GM18907 (cell line): ENCODE measurements at regions not wholly inside any gene's neighbourhood (a gene's known extent, or its start where the extent isn't known, plus 50 kb on each side); places are given as distances from the start of the nearest gene placed in this dataset.

Experiments used
- ATAC-seq: cut with Tn5 transposase; IDR thresholded peaks from one replicate; pipeline ENCODE4 v1.9.1; 2021; ENCODE audit warnings: mild to moderate bottlenecking, moderate library complexity; ENCODE audit not compliant: unreplicated experiment

DNA sequence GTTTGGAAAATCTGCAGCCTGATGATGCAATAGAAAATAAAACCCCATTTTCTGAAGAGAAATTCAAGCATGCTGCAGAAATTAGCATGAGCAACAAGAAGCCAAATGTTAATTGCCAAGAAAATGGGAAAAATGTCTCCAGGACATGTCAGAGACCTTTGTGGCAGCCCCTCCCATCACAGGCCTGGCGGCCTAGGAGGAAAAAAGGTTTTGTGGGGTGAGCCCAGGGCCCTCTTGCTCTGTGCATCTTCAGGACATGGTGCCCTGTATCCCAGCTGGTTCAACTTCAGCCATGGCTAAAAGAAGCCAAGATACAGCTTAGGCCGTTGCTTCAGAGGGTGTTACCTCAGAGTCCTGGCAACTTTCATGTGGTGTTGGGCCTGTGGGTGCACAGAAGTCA lies 775.5 kb upstream of the SEL1L start:
- ATAC-seq = no peak

DNA sequence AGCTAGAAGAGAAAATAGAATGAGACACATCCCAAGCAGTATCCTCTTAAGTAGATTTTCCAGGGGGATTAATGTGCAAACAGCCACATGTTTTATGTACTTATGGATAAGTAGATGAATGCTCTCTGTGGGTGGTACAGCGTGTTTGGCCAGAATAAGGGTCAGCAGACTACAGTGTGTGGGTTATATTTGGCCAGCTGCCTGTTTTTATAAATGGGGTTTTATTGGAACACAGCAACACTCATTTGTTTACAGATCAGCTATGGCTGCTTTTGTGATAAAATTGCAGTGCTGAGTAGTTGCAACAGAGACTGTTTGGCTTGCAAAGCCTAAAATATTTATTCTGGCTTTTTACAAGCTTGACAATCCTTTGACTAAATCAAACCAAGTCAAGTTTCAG lies 780.2 kb upstream of the SEL1L start:
- ATAC-seq = no peak

DNA sequence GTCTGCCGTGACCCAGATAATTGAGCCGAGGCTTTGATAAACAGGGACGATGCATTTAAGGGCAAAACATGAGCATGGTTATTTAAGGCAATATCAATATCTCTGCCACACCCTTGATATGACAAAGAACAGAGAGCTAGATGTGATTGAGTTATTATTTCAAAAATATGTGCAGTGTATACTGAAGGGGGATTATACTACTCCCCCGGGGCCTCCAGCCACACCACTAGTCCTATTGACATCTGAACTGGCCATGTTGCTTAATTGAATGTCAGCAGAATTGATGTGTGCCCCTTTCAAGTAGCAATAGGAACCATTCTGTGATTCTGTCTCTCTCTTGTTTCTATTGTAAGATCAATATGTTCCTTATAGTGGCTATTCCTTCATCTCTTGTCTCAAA lies 794.8 kb upstream of the SEL1L start:
- no peak for ATAC-seq

DNA sequence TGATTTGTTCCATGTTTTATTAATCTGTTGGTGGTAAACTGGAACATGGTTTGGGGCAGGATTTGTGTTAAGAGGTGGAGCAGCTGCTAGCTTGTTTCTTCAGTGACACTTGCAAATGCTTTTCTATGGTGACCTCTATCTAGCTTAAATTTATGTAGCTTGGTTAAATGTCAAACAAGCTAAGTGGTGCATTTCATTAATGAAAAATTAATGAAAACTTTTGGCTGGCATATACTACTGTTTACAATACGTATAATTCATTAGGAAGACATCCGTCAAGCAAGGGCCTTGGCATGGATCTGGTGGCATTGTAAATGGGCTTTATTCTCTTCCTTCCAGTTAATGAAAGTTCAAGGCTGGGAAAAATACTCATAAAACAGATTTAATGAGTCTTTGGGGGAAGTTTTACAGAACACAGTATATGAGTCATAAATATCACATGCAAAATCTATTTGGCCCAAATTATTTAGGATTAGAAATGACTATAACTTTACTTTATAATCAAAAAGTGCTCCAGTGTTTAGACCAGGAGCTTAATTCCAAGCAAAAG lies 807.7 kb upstream of the SEL1L start:
- ATAC-seq = no peak

DNA sequence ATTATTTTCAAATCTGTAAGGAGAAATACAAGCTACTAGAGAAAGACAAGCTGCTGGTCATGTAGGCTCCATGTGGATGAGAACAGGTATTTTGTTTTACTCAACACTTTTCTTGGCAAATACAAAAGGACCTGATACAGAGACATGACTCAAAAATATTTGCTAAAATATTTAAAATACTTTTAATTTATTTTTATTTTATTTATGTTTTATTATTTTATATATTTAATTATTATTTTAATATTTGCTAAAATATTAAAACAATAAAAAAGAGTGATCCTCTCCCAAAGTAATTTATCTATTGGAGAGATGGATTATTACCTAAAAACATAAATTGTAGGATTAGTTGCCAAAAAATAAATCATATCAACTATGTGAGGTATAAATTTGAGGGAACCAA lies 808.9 kb upstream of the SEL1L start:
- no peak for ATAC-seq

DNA sequence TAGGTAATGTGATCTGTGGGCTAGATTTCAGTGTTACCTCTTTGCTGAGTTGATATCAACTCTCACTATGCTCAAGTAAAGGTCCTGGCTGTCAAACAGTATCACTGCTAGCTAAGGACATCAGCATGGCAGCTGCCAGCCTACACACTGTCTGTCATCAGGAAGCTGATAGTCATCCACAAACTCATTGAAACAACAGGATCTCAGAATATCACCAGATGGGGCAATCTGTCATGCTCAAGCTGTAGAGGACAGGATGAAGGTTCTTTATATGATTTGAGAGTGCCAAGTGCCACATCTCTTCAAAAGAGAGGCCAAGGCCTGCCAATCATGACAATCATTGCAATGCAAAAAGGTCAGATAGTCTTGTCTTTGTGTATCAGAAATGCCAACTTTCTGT lies 811.5 kb upstream of the SEL1L start:
- ATAC-seq = no peak

DNA sequence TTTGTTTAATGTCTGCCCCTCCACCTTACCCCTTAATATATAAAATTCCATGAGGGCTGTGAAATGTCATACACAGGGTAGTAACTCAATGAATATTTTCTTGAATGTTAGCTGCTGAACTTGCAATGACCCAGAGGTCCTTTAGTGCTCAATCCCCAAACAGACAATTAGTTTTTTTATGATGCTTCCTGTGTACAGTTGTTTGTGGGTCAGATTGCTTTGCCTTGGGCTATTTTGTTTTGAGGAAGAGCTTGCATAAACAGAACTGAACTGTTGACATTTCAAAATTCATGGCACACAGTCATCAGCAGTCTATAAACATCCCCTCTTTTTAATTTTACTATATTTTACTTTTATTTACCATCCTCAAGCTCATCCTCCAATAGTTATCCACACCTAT lies 820.5 kb upstream of the SEL1L start:
- no peak for ATAC-seq

DNA sequence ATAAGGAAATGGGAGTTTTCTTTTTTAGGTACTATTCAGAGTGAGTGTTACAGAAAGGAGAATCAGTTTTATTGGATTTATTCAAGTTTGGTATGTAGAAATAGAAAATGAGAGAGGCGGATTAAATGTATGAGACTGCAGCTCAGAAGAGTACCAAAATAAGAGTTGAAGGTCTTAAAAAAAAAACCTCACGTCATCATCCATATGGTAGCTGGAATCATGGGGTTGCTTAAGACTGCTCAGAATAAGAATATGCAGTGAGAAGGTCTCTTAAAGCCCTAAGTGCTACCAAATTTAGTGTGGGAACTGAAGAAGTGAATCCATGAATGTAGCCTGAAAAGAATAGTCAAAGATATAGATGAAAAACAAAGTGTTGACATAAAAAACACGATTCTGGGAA lies 825.5 kb upstream of the SEL1L start:
- ATAC-seq = no peak

DNA sequence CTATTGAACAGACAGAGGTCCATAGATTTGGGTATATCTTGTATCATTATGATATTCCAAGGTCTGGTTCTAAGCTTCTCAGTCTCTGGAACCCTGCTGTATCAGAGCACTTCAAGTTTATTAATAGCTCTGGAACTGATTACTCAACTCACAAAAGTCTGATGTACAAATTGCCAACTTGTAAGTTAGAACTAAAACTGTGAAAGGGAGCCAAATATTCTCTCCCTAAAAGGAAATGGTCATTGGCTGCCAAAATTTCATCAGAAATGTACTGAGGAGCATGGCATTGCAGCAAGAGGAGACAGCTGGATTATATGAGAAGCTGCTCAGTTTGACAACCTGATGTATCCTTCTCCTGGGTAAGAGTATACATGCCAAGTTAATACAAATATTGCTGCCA lies 828.8 kb upstream of the SEL1L start:
- ATAC-seq = no peak

DNA sequence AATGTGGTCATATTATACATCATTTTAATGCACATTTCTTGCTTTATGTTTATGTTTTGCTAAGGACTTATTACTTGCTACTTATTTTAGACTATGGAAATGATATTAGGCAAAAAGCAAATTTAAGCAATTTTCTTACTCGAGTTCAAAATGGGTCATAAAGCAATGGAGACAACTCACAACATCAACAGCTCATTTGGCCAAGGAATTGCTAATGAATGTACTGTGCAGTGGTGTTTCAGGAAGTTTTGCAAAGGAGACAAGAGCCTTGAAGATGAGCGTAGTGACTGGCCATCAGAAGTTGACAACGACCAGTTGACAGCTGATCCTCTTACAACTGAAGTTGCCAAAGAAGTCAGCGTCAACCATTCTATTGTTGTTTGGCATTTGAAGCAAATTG lies 831.8 kb upstream of the SEL1L start:
- no peak for ATAC-seq

DNA sequence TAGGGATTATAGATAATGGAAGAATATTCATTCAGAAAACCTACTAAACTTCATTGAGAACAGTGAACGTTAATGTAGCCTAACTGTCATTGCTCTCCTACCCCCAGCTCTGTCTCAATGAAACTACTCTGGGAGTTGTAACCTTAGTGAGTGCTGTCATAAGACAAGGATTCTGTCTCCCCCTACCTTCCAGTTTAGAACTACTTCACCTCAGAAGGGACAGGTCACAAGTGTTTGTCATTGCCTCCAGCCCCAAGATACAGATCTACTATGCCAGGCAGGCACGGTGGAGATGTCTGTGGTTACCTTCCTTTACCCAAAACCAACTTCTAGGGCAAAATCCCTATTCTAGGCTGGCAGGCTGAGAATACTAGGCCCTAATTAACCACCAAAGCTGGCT lies 833.1 kb upstream of the SEL1L start:
- ATAC-seq = no peak

DNA sequence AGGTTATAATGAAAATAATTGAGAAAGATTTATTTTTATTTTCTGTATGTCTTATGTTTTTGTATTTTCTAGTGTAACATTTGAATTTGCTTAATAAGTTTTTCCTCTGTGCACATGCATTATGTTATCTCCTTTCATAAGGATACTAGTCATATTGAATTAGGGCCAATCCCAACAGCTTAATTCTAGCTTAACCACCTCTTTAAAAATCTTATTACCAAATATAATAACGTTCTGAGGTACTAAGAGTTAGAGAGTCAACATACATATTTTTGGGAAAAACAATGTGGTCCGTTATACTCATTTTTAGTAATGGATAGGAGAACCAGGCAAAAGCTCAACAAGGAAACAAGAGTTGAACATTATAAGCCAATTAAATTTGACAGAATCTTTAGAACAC lies 845.6 kb upstream of the SEL1L start:
- no peak for ATAC-seq

DNA sequence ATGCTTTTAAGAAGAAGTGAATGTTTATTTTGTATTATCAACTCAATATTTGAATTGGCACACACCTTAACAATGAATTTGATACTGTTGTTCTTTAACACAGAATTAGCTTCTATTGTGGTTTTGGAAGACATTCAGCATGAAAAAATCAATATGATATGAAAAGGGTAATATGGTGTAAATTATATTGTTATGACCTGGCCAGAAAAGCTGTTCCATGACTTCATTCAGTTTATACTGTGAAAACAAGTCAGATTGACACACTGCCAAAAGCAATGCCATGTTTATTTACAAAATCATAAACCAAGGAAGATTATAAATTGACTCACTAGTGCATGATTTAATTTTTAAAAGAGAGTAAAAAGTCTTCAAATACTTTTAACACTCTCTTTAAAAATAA lies 851.4 kb upstream of the SEL1L start:
- ATAC-seq = no peak

DNA sequence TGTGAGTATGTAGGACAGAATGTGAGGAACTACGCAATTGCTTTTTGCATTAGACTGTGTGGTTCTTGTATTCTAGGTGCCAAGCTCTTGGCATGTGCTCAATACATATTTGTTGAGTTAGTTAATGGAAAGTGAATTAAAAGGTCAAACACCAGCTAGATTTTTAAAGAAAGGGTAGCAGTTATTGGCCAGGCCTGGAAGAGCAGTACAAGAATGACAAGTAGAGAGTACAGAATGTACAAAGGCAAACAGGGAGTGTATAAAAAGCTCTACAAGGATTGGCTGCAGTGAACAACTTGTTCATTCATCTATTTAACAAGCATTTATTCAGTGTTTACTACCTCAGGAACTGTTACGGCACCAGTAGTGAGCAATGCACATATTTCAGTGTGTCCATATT lies 854.0 kb upstream of the SEL1L start:
- ATAC-seq = no peak

DNA sequence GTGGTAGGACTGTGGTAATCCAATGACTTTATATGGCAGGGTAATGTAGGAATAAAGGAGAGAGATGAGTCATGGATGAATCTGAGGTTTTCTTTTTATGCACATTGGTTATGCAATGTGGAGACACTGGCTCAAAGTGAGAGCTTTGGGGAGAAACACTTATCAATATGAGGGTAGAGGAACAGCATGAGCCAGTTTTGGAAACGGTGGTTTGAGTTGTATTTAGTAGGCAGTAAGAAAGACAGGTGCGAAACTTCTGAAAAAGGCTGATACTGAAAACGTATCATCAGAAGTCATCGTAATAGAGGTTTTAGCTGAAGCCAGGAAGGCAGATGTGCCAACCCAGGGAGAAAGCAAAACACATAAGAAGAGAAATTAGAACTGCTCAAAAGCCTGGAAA lies 854.8 kb upstream of the SEL1L start:
- ATAC-seq = no peak

DNA sequence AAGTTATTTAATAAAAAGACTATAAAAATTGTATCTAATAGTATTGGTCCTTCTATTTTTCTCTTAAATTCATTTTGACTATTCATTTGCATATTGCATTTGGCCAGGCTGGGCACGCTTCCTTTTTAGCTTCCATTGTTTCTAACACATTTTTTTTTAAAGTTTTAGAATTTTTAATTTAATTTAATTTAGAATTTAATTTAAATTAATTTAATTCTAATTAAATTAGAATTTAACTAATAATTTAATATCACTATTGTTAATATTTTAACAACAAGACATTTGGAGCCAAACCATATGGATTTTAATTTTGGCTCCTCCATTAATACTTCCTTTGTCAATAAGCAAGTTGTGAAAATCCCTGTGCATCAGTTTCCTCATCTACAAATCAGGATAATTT lies 856.9 kb upstream of the SEL1L start:
- no peak for ATAC-seq

DNA sequence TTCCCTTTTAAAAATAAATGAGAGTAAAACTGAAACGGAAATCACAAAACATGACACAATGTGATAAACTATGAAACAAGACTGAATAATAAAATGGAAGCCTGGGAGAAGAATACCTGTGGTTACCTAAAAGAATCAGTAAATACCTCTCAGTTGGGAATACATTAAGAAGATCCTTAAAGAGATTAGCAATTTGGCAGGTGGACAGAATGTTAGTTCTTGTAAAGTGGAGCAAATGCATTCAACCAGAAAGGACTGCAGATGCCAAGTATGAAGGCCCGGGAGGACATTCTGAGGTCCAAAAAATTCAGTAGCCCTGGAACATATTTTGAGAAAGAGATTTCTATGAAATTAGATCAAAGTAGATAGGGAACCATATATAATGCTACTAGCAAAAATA lies 861.3 kb upstream of the SEL1L start:
- ATAC-seq = no peak

DNA sequence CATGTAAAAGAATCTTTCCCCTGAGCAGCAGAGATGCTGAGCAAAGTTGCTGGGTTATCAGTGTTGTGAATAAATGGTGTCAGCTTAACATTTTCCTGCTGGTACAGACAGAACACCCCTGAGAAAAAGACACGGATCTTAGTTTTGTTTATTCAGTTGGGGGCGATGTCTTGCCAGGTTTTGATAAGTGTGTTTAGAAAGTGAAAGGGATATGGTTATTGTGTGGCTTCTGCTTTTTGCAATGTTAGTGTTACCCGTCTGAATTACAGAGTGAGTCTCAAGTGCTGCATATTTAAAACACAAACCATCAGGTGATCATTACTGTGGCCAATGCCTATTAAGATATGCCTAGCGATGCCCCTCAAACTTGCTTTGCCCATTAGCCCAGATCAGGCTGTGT lies 864.6 kb upstream of the SEL1L start:
- no peak for ATAC-seq

DNA sequence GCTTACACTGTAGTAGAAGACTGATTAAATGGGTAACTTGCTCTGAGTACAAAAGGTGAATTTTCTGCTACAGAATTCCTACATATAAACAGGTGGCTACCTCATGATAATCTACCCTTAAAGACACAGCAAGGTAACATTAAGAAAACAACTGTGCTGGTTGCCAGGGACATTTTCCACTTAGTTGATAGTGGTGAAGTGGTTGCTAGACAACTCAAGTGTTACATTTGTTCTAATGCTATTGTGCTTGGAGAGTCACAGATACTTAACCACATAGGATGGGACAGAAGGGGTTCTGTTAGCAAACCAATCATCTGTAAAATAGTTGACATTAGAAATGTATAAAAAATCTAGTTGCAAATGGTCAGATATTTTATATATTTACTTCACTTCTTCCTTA lies 870.3 kb upstream of the SEL1L start:
- ATAC-seq = no peak

DNA sequence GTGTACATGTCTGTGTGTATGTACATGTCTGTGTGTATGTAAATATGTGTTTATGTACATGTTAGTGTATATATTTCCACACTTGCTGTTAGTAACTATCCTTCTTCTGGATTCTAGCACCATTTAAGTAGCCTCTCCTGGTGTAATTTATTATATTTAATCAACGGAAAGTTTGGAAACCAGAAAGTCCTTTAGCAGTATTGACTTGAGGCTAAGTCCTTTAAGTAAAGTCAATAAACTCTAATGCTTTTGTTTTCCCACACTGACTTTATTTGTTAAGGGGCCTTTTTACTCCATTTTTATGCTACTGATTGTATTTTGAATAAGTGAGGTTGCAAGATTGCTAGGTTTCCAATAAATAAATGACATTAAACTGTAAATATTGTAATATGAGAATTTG lies 876.4 kb upstream of the SEL1L start:
- no peak for ATAC-seq

DNA sequence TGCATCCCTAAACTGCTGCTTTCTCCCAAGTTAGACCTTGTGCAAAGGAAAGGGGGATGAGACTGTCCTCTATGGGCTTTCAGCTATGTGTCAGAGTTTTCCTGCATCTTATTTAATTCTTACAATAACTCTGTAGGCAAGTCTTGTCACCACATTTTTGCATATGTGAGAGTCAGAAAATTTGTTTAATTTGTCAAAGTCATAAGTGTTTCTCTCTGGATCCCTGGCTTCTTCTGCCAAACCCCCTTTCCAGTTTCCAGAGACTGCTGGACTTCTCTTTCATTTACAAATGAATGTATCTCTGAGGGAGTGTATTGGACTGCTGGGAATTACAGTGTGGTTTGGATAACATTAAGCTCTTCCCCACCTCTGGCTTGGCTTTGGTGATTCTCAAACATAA lies 877.6 kb upstream of the SEL1L start:
- no peak for ATAC-seq

DNA sequence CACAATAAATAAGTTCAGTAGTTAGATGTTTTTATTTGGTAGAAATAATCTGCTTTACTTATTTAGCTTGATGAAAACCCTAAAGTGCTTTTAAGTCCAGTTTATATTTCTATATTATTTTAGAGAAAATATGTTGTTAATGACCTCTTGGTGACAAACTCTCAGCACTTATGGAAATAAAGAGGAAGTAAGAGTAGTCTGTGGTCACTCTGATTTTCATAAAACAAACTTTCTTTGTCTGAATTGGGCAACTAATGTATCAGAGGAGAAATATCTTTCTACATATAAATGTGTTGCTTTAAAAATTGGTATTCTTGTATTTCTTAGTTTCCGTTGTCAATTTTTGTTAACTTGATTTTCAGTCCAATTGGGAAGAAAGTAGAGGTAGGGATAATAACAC lies 878.9 kb upstream of the SEL1L start:
- ATAC-seq = no peak

DNA sequence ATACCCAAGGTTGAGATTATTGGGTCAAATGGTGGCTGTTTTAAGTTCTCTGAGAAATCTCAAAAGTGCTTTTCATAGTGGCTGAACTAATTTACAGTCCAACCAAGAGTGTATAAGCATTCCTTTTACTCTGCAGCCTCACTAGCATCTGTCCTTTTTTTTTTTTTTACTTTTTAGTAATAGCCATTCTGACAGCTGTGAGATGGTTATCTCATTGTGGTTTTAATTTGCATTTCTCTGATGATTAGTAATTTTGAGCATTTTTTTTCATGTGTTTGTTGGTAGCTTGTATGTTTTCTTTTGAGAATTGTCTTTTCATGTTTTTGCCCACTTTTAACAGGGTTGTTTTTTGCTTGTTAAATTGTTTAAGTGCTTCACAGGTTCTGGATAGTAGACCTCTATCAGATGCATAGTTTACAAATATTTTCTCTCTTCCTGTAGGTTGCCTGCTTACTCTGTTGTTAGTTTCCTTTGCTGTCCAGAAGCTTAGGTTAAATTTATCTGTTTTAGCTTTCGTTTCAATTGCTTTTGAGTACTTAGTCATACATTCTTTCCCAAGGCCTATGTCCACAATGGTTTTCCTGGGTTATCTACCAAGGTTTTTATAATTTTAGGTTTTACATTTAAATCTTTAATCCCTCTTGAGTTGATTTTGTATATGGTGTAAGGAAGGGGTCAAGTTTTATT lies 881.3 kb upstream of the SEL1L start:
- peak; percentile 55 for ATAC-seq
